HG03460 (cell line): ENCODE measurements at regions not wholly inside any gene's neighbourhood (a gene's known extent, or its start where the extent isn't known, plus 50 kb on each side); places are given as distances from the start of the nearest gene placed in this dataset.
"Not testable (repeated sequence)": the region's sequence is repeated elsewhere in the genome, so short reads cannot be mapped to it uniquely, and the experiment has no call there.

ENCODE experiments used
- ATAC-seq: cut with Tn5 transposase; IDR thresholded peaks from one replicate; pipeline ENCODE4 v1.9.1; 2021; ENCODE audit not compliant: unreplicated experiment

DNA sequence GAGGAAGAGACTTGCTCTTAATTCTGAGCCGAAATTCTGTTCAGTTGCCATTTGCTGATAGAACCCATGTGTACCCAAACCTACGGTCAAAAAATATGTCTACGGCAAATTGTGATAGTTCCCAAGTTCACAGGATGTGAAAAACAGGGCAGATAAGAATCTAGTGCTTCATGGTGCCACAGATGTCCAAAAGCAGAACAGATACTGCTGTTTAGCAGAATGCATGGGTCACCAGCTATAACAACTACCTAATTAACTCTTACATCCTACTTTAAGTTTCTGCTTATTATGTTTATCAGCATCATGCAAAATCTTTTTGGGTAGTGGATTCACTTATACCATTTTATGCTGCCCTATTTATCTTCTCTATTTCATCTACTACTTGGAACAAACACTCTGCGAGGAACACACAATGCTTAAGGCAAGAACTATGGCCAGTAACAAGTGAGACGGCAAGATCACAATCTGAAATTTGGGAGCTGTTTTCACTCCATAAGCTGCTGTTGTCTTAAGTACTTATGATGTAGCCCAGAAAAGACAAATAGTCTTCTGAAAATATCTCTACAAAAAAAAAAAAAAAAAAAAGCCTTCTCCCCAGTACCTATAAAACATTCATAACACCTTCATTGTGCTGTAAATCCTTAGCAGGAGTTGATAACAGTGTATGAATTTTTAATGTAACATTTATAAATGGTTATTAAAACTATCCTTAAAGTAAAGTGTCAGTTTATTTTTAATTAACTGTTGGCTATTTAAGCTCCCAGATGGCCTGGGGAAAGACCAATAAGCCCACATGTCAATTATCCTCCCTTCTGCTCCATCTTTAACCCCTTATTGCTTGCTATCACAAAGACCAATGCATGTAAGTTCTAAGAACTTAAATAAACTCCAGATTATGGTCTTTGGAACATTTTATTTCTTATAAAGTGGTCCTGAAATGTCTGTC lies 232.3 kb downstream of the TLR4 start:
- peak; percentile 95 for ATAC-seq

DNA sequence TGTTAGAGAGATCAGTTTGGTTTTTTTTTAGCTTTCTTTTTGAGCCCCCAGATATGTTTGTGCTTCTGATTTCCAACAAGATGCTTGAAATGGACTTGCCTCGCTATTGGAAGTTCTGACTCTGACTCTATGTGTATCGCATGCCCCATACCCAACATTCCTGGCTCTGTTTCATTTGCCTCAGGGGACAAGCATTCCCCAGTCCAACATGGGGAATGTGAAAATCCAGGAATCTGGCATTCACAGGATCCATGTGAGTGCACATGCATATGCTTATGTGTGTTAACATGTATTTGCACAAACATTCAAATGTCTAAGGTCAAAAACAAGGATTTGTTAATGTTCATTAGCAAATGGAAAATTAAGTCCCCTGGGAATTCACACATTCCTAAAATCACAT lies 233.9 kb downstream of the TLR4 start:
- no peak for ATAC-seq

DNA sequence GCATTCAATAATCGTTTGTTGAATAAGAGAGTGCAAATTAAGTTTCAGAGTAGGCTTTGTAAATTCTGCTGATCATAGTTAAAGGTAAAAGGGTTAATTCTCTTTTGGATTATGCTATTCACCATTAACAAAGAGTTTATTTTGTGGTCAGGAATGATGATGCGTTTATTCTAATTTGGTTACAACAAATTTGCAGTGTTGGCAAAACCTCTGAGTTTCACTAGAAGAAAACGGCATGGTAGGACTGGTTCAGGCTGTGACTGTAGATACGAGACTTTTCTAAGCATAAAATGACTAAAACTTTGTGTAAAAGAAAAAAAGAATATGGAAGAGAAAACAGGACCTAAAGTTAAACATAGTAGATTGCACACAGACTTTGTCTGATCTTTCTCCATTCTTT lies 234.7 kb downstream of the TLR4 start:
- ATAC-seq: no peak

DNA sequence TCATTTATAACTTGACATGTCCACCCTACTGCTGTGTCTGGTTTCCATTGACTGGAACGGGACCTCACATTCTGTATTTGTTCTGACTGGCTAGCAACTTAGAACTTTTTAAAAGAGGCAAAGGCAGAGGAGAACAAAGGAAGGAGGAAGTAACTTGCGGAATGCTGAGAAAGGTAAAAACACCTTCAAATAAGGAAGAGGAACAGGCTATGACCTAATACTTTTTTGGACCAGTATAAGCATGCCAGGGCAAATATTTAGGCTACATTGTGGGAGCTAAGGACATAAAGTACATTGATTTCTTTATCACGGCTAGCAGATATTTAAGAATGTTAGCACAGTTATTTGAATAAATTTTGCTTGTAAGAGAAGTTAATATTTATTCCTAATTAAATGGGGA lies 240.5 kb downstream of the TLR4 start:
- ATAC-seq: not testable (repeated sequence)

DNA sequence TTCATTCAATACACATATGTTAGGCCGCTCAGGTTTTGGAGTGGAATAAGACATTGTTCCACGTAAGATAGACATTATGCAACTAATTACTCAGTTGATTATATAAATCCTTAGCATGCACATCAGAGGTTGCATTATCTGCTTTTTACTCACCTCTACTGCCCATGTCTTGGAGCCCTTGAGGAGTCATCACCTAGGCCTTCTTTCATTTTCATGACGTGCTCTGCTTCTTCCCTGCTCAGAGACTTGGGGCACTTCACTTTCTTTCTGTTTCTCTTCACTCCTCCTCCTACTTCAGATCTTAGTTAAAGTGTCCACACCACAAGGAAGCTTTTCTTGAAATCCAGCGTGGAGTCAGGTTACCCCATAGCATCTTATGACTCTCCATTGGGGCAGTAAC lies 241.1 kb downstream of the TLR4 start:
- ATAC-seq: no peak

DNA sequence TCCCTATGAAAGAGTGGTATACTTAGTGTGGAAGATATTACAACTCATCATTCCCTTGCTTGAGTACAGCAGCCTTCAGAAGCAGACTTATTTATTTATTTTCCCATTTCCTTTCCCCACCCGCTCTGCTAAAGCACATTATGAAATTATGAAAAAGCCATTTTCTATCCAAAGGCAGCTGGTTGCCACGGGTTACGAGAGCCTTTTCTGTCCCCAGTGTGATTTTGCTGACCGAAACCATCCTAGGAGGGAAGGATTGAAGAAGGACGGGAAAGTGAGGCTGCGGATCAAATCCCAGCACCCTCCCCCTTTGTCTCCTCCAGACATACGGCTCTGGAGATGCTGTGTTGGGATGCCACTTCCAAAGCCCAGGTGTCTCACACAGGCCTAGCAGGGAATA lies 246.9 kb downstream of the TLR4 start:
- ATAC-seq: no peak

DNA sequence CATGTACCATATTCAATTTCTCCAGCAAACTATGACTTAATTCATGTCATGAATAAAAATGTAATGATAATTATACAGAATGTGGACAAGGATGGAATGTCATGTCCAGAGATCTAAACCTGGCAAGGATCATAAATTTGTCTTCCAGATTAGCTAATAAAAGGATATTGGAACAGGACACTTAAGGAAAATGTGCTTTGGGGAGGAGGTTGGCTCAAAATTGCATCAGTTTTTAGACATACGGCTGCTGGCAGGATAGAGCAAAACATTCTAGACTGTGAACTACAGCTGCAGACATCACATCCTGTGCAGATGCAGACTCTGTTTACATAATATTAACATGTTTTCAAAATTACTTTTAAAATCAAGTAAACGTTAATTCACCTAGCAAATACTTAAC lies 248.4 kb downstream of the TLR4 start:
- no peak for ATAC-seq

DNA sequence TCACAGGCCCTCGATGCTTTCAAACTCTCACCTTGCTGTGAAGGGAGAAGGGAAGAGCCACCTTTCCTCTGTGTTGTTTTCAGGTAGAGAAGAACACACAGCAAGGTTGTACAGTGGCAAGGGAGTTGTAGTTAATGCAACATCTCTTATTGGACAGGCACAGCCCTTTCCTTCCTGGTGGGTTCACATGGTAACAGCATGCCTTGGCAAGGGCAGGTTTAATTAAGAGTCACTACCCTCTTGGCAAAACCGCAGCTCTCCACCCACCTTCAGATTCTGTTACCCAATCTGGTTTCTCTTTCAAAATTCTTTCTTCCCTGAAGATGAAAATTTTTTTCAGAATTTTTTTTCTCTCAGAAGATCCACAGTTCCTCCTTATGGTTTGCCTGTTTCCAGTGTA lies 253.1 kb downstream of the TLR4 start:
- ATAC-seq: no peak

DNA sequence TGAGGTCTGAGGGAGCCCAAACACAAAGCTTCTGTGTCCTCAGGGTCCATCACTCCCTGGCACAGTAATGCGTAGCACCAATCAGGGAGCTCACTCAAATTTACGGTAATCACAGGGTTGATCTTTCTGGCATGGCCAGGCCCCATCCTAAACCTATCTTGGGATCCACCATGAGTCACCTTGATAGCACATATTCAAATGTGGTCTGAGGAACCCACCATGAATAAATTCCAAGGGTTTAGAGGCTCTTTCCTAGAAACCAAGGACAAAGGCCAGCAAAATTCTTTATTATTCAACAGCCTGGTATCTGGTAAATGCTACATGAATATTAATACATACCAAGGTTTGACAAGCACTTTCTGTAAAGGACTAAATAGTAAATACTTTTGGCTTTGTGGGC lies 254.5 kb downstream of the TLR4 start:
- no peak for ATAC-seq

DNA sequence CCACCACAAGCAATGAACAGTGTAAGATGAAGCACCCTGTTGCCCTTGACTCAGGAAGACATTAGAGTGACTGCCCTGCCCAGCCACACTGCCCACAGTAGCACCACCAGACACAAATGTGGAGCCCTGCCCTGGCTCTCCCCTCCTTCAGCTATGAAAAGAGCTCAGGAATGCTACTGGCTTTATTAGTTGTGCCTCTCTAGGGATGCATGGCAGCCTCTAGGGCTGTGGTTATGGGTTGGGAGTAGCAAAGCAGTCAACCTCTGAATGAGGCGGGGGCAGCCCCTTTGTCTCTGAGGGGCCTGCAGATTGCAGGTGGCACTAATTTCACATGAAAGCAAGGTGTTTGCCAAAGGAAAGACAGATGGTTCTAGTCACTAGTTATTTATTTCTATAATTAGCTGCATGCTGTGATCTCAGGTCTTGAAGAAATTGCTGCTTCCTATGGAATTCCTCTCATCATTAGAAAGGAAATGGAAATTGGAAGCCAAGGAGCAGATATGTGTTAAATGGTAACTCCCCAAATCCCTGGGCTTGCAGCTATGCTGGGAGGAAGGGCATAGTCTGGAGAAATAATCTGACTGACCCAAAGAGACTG lies 259.4 kb downstream of the TLR4 start:
- ATAC-seq: no peak

DNA sequence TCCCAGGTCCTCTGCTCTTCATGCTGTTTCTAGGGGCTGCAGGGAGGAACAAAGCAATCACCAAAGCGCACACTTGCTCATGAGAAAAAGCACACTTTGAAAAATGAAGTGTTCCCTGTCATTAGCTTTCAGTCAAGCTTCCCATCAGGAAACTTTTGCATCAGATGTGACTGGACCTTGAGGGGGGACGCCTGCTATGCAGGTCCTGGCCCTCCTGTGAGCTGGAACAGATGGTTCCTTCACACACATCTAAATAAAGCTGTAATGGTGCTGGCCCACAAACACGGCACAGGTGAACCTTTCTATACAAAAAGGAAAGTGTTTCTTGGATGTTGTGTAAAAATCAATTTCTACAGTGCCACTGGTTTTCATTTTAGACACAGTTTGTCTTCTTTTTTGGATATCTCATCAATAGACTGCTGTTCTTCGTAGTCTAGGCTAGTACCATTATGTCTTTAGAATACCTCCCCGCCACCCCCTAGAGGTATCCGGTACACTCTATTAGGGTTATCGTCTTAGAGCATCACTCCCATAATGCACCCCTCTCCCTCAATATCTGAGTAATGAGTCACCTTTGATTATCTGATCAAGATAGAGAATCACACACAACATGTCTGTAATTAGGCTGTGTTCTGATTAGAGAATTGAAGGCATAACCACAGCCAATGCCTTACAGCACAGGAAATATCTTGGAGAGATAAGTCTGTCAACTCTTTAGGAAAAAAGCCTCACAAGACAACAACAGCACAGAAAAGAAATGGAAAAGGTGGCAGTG lies 266.3 kb downstream of the TLR4 start:
- no peak for ATAC-seq

DNA sequence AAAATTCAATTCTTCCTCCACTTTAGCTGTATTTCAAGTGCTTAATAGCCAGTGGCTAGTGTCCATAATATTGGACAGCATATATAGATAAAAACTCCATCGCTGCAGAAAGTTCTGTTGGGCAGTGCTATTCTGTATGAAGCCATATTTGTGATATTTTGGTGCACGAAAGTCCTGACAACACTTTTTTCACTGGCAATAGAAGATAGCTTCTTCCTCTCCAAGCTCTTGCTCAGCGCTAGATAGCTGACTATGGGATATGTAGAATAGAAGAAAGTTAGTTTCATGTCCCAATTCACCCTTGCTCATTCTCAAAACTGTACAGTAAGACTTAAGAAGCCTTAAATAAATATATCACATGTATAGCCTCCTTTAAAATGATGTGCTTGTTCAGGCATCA lies 269.9 kb downstream of the TLR4 start:
- no peak for ATAC-seq

DNA sequence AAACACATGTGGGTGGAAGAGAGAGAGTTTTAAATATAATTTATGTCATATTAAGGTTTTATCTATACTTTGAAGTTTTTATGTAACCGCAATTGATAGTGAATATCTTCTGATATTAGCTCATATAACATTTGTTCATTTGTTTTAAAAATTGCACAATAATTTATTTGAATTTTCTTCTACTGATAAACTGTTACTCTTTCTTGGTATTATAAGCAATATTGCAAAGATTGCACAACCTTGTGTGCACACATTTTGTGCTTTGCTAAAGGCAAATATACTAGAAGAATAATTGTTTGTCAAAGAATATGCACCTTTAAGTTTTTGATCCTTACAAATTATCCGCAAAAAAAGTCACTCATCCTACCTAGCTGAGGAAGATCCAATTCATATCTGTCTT lies 275.7 kb downstream of the TLR4 start:
- no peak for ATAC-seq

DNA sequence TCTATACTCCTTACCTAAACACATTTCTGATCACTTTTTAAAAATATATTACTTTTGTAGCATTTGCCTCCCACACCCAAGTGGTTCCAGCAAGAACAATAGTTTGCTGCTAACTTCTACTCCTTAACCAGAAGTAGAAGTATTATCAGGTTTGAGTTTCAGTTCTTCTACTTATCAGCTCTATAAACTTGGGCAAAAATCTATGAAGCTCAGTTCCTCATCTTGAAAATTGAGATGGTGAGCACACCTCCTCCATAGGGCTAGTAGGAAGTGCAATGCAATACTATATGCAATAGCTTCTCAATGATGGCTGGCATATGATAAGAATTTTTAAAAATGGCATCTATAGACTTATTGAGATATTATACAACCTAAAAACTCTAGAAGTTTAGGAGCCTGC lies 283.7 kb downstream of the TLR4 start:
- no peak for ATAC-seq

DNA sequence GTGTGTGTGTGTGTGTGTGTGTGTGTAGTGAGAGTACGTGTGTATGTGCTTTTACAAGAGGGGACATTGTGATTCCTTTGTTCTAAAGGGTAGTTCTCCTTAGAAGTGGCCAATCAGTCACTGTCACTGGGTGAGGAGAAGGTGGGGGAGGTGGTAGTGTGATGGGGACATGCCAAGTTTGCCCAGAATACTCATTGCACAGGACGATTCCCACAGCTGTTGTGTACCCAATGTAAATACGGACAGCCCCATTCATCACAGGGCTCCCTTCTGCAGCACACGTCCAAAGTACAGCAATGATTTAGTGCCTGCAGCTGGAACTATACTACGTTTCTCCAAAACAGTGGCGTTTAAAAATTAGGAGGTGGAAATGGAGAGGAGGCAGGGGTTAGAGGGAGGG lies 287.8 kb downstream of the TLR4 start:
- no peak for ATAC-seq

DNA sequence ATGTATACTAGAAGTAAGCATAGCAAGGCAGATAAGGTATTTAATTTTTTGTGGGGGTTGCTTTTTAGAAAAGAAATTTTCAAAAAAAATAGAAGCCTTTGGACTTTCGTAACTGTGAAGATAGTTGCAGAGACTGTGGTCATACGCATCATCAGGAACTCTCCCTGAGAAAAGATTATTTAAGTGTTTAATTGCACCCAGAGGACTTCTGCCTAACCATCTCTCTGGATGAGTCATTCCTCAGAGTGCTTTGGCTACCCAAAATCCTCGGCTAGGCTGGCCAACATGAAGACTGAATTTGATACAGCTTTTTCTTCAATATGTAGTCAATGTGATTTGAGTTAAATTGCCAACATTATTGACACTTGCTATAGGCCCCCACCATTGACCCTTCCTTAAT lies 296.4 kb downstream of the TLR4 start:
- ATAC-seq: no peak

DNA sequence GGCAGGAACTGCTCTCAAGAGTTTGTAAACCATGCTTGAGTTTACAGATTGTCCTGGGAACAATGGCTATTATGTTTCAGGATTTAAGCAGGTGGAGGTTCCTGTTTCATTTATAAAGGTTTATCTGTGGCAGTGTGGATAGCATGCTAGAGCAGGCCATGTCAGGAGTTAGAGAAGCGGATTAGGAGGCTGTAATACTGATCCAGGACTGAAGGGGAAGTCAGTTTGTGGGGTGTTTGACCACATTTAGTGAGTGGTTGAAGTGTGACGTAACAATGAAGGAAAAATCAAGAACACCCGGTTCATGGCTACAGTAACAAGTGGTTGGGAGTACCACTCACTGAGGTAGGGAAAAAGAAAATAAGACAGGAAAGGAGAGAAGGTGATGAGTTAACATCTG lies 299.0 kb downstream of the TLR4 start:
- ATAC-seq: no peak

DNA sequence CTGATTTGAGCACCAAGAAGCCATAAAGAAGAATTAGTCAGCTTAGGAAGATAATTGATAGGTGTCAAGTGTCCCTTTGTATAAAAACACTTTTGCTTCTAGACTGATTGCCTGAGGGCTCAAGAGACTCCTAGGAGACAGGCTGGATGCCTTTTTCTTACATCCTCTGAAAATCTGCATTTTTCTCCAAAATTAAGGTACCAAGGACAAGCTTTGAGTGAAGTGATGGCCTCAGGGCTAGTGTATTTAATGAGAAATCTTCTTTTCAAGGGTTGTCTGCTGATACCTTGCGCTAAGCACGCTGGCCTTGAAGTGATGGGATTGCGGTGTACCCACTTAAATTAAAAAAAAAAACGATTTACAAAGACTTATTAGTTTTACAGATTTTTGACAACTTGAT lies 304.0 kb downstream of the TLR4 start:
- no peak for ATAC-seq

DNA sequence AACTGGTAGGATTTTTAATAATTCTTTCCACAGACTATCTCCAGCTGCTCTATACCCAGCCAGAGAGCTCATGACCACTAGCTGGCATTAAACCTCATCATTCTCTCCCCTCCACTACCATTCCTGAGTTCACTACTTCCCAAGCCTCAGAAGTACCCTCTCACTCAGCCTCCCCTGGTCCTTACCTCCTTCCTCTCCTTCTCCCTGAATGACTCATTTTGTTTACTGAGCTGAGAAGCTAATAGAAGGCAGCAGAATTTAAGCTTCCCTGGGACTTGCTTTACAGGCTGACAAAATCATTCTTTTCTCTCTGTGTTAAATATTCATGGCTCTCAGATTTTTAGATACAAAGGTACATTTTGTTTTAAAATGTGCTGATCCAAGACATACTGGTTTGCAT lies 305.4 kb downstream of the TLR4 start:
- ATAC-seq: no peak

DNA sequence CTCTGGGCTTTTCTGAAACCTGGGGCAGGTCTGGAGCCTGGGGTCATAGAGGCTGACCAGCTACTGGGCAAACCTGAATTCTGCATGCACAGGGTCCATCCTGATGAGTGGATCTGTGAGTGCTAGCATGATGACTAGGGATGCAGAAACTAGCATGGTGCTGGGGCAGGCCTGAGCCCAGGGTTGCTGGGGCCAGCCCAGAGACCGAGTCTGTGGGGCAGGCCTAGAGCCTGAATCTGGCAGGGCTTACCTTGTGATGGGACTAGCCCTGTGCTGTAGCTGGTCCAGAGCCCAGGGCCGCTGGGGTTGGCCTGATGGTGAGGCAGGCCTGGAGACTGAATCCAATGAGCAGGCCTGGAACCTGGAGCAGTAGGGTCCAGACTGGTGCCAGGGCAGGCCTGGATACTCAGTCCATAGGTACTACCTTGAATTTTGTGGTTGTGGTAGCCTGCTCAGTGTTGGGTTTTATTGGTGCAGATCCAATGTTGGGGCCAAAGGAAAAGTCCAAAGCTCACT lies 313.5 kb downstream of the TLR4 start:
- no peak for ATAC-seq

DNA sequence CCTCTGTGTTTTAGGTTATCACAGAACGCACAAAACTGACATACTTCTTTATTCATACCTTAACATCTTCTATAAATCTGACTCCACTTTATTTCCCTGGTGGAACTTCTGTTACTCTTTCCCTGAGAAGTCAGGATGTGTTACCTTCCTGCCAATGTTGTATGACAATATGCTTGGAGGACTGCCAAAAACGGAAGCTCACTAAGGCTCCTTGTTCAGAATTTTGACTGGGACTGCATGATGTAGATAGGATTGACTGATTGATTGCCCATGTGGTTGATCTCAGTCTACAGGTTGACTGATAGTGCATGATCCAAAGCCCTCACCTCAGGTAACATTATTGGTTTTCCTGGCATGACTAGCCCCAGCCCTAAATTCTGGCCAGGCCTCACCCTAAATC lies 319.4 kb downstream of the TLR4 start:
- ATAC-seq: no peak

DNA sequence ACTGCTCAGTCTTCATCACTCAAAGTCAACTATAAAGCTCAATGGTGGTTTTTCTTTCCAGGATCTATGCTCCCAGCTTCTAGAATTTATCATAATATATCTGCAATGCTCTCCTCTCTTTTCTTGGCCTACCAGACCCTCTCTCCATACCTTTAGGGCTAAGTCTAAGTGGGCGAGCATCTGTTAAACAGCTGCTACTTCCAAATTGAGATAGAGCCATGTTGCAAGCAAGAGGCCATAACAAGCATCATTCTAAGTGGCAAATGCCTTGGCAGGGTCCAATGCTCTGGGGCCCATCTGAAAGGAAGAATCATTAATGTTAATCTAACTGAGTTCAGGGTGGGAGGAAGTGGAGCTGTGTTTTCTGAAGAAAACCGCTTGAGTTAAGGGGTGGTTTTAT lies 324.0 kb downstream of the TLR4 start:
- ATAC-seq: no peak
